ENCODE measurements at regions not wholly inside any gene's neighbourhood (a gene's known extent, or its start where the extent isn't known, plus 50 kb on each side); places are given as distances from the start of the nearest gene placed in this dataset.

- DNase-seq (ENCODE audit: low read depth), result no peak
- no peak for TF ChIP-seq CTCF (IDR thresholded peaks at IDR 0.05; ENCODE audit: insufficient read depth, low read length)
- no peak overlapping the region for H3K4me3 ChIP-seq (ENCODE audit: low read depth, low read length)
These were observed 395.3 kb upstream of the SULF2 start for GRCh38 chr20:48180618-48181017.

GRCh38 chr20:48180024-48180423 is 394.7 kb upstream of the SULF2 start:
- no peak overlapping the region for H3K4me3 ChIP-seq (ENCODE audit: low read depth, low read length)
- DNase-seq (ENCODE audit: low read depth), result no peak
- no peak for TF ChIP-seq CTCF (IDR thresholded peaks at IDR 0.05; ENCODE audit: insufficient read depth, low read length)

- TF ChIP-seq CTCF (IDR thresholded peaks at IDR 0.05; ENCODE audit: insufficient read depth, low read length), result no peak
- H3K4me3 ChIP-seq (ENCODE audit: low read depth, low read length), result no peak overlapping the region
- DNase-seq (ENCODE audit: low read depth), result no peak
These were observed 393.4 kb upstream of the SULF2 start for GRCh38 chr20:48178633-48179032.

GRCh38 chr20:48177058-48177457 is 391.8 kb upstream of the SULF2 start:
- TF ChIP-seq CTCF (IDR thresholded peaks at IDR 0.05; ENCODE audit: insufficient read depth, low read length), result no peak
- DNase-seq (ENCODE audit: low read depth), result no peak
- H3K4me3 ChIP-seq (ENCODE audit: low read depth, low read length), result no peak overlapping the region

GRCh38 chr20:48176139-48176538 is 390.9 kb upstream of the SULF2 start:
- no peak for DNase-seq (ENCODE audit: low read depth)
- no peak for TF ChIP-seq CTCF (IDR thresholded peaks at IDR 0.05; ENCODE audit: insufficient read depth, low read length)
- no peak overlapping the region for H3K4me3 ChIP-seq (ENCODE audit: low read depth, low read length)

- no peak for DNase-seq (ENCODE audit: low read depth)
- no peak for TF ChIP-seq CTCF (IDR thresholded peaks at IDR 0.05; ENCODE audit: insufficient read depth, low read length)
- no peak overlapping the region for H3K4me3 ChIP-seq (ENCODE audit: low read depth, low read length)
These were observed 390.0 kb upstream of the SULF2 start for GRCh38 chr20:48175261-48175660.

- no peak for TF ChIP-seq CTCF (IDR thresholded peaks at IDR 0.05; ENCODE audit: insufficient read depth, low read length)
- no peak overlapping the region for H3K4me3 ChIP-seq (ENCODE audit: low read depth, low read length)
- no peak for DNase-seq (ENCODE audit: low read depth)
These were observed 387.0 kb upstream of the SULF2 start for GRCh38 chr20:48172357-48172702.
